Fibroblast of lung (primary cell): ENCODE measurements at regions not wholly inside any gene's neighbourhood (a gene's known extent, or its start where the extent isn't known, plus 50 kb on each side); places are given as distances from the start of the nearest gene placed in this dataset.
"Not testable (repeated sequence)": the region's sequence is repeated elsewhere in the genome, so short reads cannot be mapped to it uniquely, and the experiment has no call there.

Source experiments
- CTCF ChIP-seq, 2 donors: IDR thresholded peaks in 1 of 2; conservative IDR thresholded peaks in 1 of 2; 1 replicate in 1 of 2; 2 replicates in 1 of 2; pipeline ENCODE4 v1.5.1; 2011 to 2012; ENCODE audit warnings: low read length in 2 of 2, control low read depth in 1 of 2, inconsistent platforms in 1 of 2, low read depth in 1 of 2, mild to moderate bottlenecking in 1 of 2
- EZH2 ChIP-seq: IDR thresholded peaks from 2 replicates; pipeline ENCODE4 v1.5.1; 2012; ENCODE audit warnings: low read length, control low read depth, mild to moderate bottlenecking; ENCODE audit errors: missing control alignments

GRCh38 chr17:22050766-22051165 lies 358.4 kb downstream of the KCNJ18 start:
- TF ChIP-seq CTCF (conservative IDR thresholded peaks at IDR 0.05 in 1 of 2, IDR thresholded peaks at IDR 0.05 in 1 of 2; ENCODE audit: low read depth in 1 of 2, low read length in 2 of 2); EZH2: not testable (repeated sequence)
